G401.6 (cell line): ENCODE measurements at regions not wholly inside any gene's neighbourhood (a gene's known extent, or its start where the extent isn't known, plus 50 kb on each side); places are given as distances from the start of the nearest gene placed in this dataset.

Experiments
- FAIRE-seq: peaks from 2 replicates; lab custom pipeline; 2012; peaks lifted over from hg19 to GRCh38; lab: Jason Lieb, UNC

- FAIRE-seq = no peak
Observed at GRCh38 chr12:93157279-93157678, 220.4 kb upstream of the NUDT4 start.

- no peak for FAIRE-seq
Observed at GRCh38 chr12:93158065-93158843, 219.5 kb upstream of the NUDT4 start.

GRCh38 chr12:93163260-93164036 is 214.3 kb upstream of the NUDT4 start:
- FAIRE-seq = no peak

- no peak for FAIRE-seq
Observed at GRCh38 chr12:93164103-93164880, 213.4 kb upstream of the NUDT4 start.

GRCh38 chr12:93165384-93165932 is 212.3 kb upstream of the NUDT4 start:
- FAIRE-seq = no peak

GRCh38 chr12:93166541-93167307 is 211.0 kb upstream of the NUDT4 start:
- FAIRE-seq = no peak

- no peak for FAIRE-seq
Observed at GRCh38 chr12:93167331-93167730, 210.4 kb upstream of the NUDT4 start.

- no peak for FAIRE-seq
Observed at GRCh38 chr12:93167841-93168492, 209.8 kb upstream of the NUDT4 start.

- no peak for FAIRE-seq
Observed at GRCh38 chr12:93168751-93169150, 209.0 kb upstream of the NUDT4 start.

- no peak for FAIRE-seq
Observed at GRCh38 chr12:93169536-93169935, 208.2 kb upstream of the NUDT4 start.

- FAIRE-seq = no peak
Observed at GRCh38 chr12:93170928-93171327, 206.8 kb upstream of the NUDT4 start.

- FAIRE-seq = no peak
Observed at GRCh38 chr12:93173178-93173957, 204.4 kb upstream of the NUDT4 start.

GRCh38 chr12:93174048-93174447 is 203.7 kb upstream of the NUDT4 start:
- no peak for FAIRE-seq

GRCh38 chr12:93174473-93174872 is 203.3 kb upstream of the NUDT4 start:
- no peak for FAIRE-seq

GRCh38 chr12:93176165-93176564 is 201.6 kb upstream of the NUDT4 start:
- FAIRE-seq = no peak

- FAIRE-seq = no peak
Observed at GRCh38 chr12:93176610-93177126, 201.1 kb upstream of the NUDT4 start.

- FAIRE-seq = no peak
Observed at GRCh38 chr12:93177208-93178153, 200.2 kb upstream of the NUDT4 start.

- FAIRE-seq = no peak
Observed at GRCh38 chr12:93178154-93178878, 199.4 kb upstream of the NUDT4 start.
